Nephron (organoid): ENCODE measurements at regions not wholly inside any gene's neighbourhood (a gene's known extent, or its start where the extent isn't known, plus 50 kb on each side); places are given as distances from the start of the nearest gene placed in this dataset.

ENCODE experiments used
- H3K27ac Mint-ChIP-seq, 3 experiments: 2 replicates each; pipeline ENCODE4 v1.8.0; 2020; ENCODE audit warnings: mixed read lengths in 3 of 3, mild to moderate bottlenecking in 2 of 3, moderate library complexity in 1 of 3
- H3K27me3 Mint-ChIP-seq: 2 replicates; pipeline ENCODE4 v1.8.0; 2021; ENCODE audit warnings: low read depth, mild to moderate bottlenecking, moderate library complexity, mixed read lengths
- H3K36me3 Mint-ChIP-seq: 2 replicates; pipeline ENCODE4 v1.8.0; 2020; ENCODE audit warnings: low read depth, mixed read lengths
- H3K4me1 Mint-ChIP-seq: 2 replicates; pipeline ENCODE4 v1.8.0; 2020; ENCODE audit warnings: mixed read lengths
- H3K4me3 Mint-ChIP-seq, 3 experiments: 2 replicates each; pipeline ENCODE4 v1.8.0; 2020; ENCODE audit warnings: mild to moderate bottlenecking in 3 of 3, mixed read lengths in 3 of 3, moderate library complexity in 2 of 3
- H3K9me3 Mint-ChIP-seq: 2 replicates; pipeline ENCODE4 v1.8.0; 2020; ENCODE audit warnings: mixed read lengths
- CTCF ChIP-seq, 3 experiments: fragments of 200-600 bp; sonication (generic); IDR thresholded peaks; one replicate each; pipeline ENCODE4 v1.5.0; 2021; ENCODE audit warnings: antibody characterized with exemption in 3 of 3; ENCODE audit not compliant: unreplicated experiment in 3 of 3

GRCh38 chr11:33569333-33569732 is 131.3 kb downstream of the C11orf91 start:
- Mint-ChIP-seq H3K4me1 (no peaks in the 10 kb centered on the region), H3K36me3 (peaks cover 6% of the 10 kb centered on the region), H3K27me3 (no peaks in the 10 kb centered on the region), H3K27ac (no peak overlapping the region), H3K4me3 (no peak overlapping the region), H3K9me3 (peaks cover 12% of the 10 kb centered on the region)
- TF ChIP-seq CTCF (IDR thresholded peaks at IDR 0.05; ENCODE audit: unreplicated experiment in 3 of 3): no peak

GRCh38 chr11:33567004-33567403 is 133.6 kb downstream of the C11orf91 start:
- Mint-ChIP-seq H3K27me3 (no peaks in the 10 kb centered on the region), H3K9me3 (peaks cover 4% of the 10 kb centered on the region), H3K27ac (no peak overlapping the region), H3K36me3 (peaks cover 6% of the 10 kb centered on the region), H3K4me1 (no peaks in the 10 kb centered on the region), H3K4me3 (no peak overlapping the region)
- no peak for TF ChIP-seq CTCF (IDR thresholded peaks at IDR 0.05; ENCODE audit: unreplicated experiment in 3 of 3)

GRCh38 chr11:33564856-33565453 is 135.7 kb downstream of the C11orf91 start:
- H3K27ac Mint-ChIP-seq: no peak overlapping the region
- no peaks in the 10 kb centered on the region for H3K27me3 Mint-ChIP-seq
- H3K9me3 Mint-ChIP-seq: no peaks in the 10 kb centered on the region
- H3K36me3 Mint-ChIP-seq: no peaks in the 10 kb centered on the region
- H3K4me3 Mint-ChIP-seq: no peak overlapping the region
- TF ChIP-seq CTCF (IDR thresholded peaks at IDR 0.05; ENCODE audit: unreplicated experiment in 3 of 3): no peak
- no peaks in the 10 kb centered on the region for H3K4me1 Mint-ChIP-seq

- H3K4me3 Mint-ChIP-seq: no peak overlapping the region
- TF ChIP-seq CTCF (IDR thresholded peaks at IDR 0.05; ENCODE audit: unreplicated experiment in 3 of 3): no peak
- H3K27me3 Mint-ChIP-seq: no peaks in the 10 kb centered on the region
- H3K27ac Mint-ChIP-seq: no peak overlapping the region
- H3K4me1 Mint-ChIP-seq: no peaks in the 10 kb centered on the region
- no peaks in the 10 kb centered on the region for H3K36me3 Mint-ChIP-seq
- H3K9me3 Mint-ChIP-seq: no peaks in the 10 kb centered on the region
These were observed 139.9 kb downstream of the C11orf91 start for GRCh38 chr11:33560729-33561128.

GRCh38 chr11:33559567-33559966 is 141.1 kb downstream of the C11orf91 start:
- no peaks in the 10 kb centered on the region for H3K4me1 Mint-ChIP-seq
- H3K4me3 Mint-ChIP-seq: no peak overlapping the region
- no peaks in the 10 kb centered on the region for H3K9me3 Mint-ChIP-seq
- no peaks in the 10 kb centered on the region for H3K27me3 Mint-ChIP-seq
- no peaks in the 10 kb centered on the region for H3K36me3 Mint-ChIP-seq
- H3K27ac Mint-ChIP-seq: no peak overlapping the region
- no peak for TF ChIP-seq CTCF (IDR thresholded peaks at IDR 0.05; ENCODE audit: unreplicated experiment in 3 of 3)

- Mint-ChIP-seq H3K27ac (no peak overlapping the region), H3K36me3 (no peaks in the 10 kb centered on the region), H3K27me3 (no peaks in the 10 kb centered on the region), H3K4me1 (no peaks in the 10 kb centered on the region), H3K9me3 (no peaks in the 10 kb centered on the region), H3K4me3 (no peak overlapping the region)
- TF ChIP-seq CTCF (IDR thresholded peaks at IDR 0.05; ENCODE audit: unreplicated experiment in 3 of 3): no peak
These were observed 142.5 kb downstream of the C11orf91 start for GRCh38 chr11:33558097-33558496.
